Endothelial cell of umbilical vein (primary cell): ENCODE measurements at regions not wholly inside any gene's neighbourhood (a gene's known extent, or its start where the extent isn't known, plus 50 kb on each side); places are given as distances from the start of the nearest gene placed in this dataset.

Source experiments
- BruUV-seq: library from RNA; stranded (reverse); fragments of 400-500 nt; replicated peaks from 2 replicates; lab custom pipeline; 2021; lab: Mats Ljungman, UMichigan
- CTCF ChIA-PET: fragments of 300-600, 350-600 bp; sonication (Branson Sonifier 250); formaldehyde crosslinking; loops from one replicate; lab custom pipeline; 2021; ENCODE audit warnings: antibody characterized with exemption, inconsistent platforms; lab: Charles Lee
- POLR2A ChIA-PET: fragments of 300-600, 350-600 bp; sonication (Branson Sonifier 250); formaldehyde crosslinking; loops from one replicate; lab custom pipeline; 2021; ENCODE audit warnings: antibody characterized with exemption, inconsistent platforms; lab: Charles Lee
- DNase-seq: peaks from one replicate; pipeline ENCODE4 v3.0.0-alpha.2; 2011; ENCODE audit warnings: low read depth, low spot score
- FAIRE-seq: peaks from 2 replicates; lab custom pipeline; 2011; peaks lifted over from hg19 to GRCh38; lab: Jason Lieb, UNC
- H2AFZ ChIP-seq: 2 replicates; pipeline ENCODE4 v1.6.0; 2012; ENCODE audit warnings: low read depth, low read length, control low read depth, inconsistent platforms
- H3K27ac ChIP-seq: 2 replicates; pipeline ENCODE4 v1.5.1; 2011; ENCODE audit warnings: low read depth, mild to moderate bottlenecking, control low read depth, low read length, moderate library complexity; ENCODE audit not compliant: insufficient read depth
- H3K27me3 ChIP-seq, 2 experiments: 2 replicates each; pipeline versions ENCODE4 v1.6.0 to v1.6.1; 2011; ENCODE audit warnings: low read length in 2 of 2, mixed read lengths in 1 of 2; ENCODE audit not compliant: control insufficient read depth in 2 of 2, insufficient read depth in 2 of 2
- H3K36me3 ChIP-seq, 2 experiments: 2 replicates in 1 of 2; 3 replicates in 1 of 2; pipeline ENCODE4 v1.5.1; 2011; ENCODE audit warnings: low read length in 2 of 2, mild to moderate bottlenecking in 1 of 2, moderate library complexity in 1 of 2; ENCODE audit not compliant: control insufficient read depth in 2 of 2, insufficient read depth in 2 of 2; ENCODE audit errors: extremely low read depth in 1 of 2
- H3K4me1 ChIP-seq: 3 replicates; pipeline ENCODE4 v1.5.1; 2011; ENCODE audit warnings: mild to moderate bottlenecking, low read length; ENCODE audit not compliant: control insufficient read depth, insufficient read depth; ENCODE audit errors: extremely low read depth
- H3K4me2 ChIP-seq: 2 replicates; pipeline ENCODE4 v1.6.1; 2011; ENCODE audit warnings: low read length, control low read depth, mixed read lengths; ENCODE audit not compliant: insufficient read depth
- H3K4me3 ChIP-seq, 3 experiments: fragments of 200-600 bp in 1 of 3; sonication (generic), shearing (Covaris generic) in 1 of 3; replicated peaks in 1 of 3; 2 replicates each; pipeline ENCODE4 v1.5.1; 2011 to 2016; ENCODE audit warnings: control low read depth in 3 of 3, low read length in 3 of 3, mild to moderate bottlenecking in 2 of 3, inconsistent platforms in 1 of 3, low read depth in 1 of 3, moderate library complexity in 1 of 3; ENCODE audit not compliant: insufficient read depth in 1 of 3
- H3K79me2 ChIP-seq: 2 replicates; pipeline ENCODE4 v1.6.0; 2012; ENCODE audit warnings: low read length, inconsistent platforms; ENCODE audit not compliant: control insufficient read depth, insufficient read depth
- H3K9ac ChIP-seq: replicated peaks from 2 replicates; pipeline ENCODE3; 2011; ENCODE audit warnings: low read length, control low read depth; ENCODE audit not compliant: insufficient read depth; ENCODE audit errors: extremely low read depth
- H3K9me1 ChIP-seq: replicated peaks from 3 replicates; pipeline ENCODE4 v1.6.0; 2011; ENCODE audit warnings: mild to moderate bottlenecking, low read length; ENCODE audit not compliant: control insufficient read depth, insufficient read depth; ENCODE audit errors: extremely low read depth
- H3K9me3 ChIP-seq: replicated peaks from 2 replicates; pipeline ENCODE4 v1.5.1; 2012; ENCODE audit warnings: low read length, inconsistent platforms; ENCODE audit not compliant: control insufficient read depth, insufficient read depth
- H4K20me1 ChIP-seq: replicated peaks from 2 replicates; pipeline ENCODE3; 2011; ENCODE audit warnings: mild to moderate bottlenecking, low read length; ENCODE audit not compliant: control insufficient read depth, insufficient read depth; ENCODE audit errors: extremely low read depth
- EZH2 ChIP-seq: IDR thresholded peaks from 2 replicates; pipeline ENCODE4 v1.6.1; 2012; ENCODE audit warnings: borderline replicate concordance, low read depth, mild to moderate bottlenecking, moderate library complexity, low read length, inconsistent platforms; ENCODE audit not compliant: severe bottlenecking
- FOS ChIP-seq: IDR thresholded peaks from 2 replicates; pipeline ENCODE4 v1.6.1; 2011; ENCODE audit warnings: mild to moderate bottlenecking, low read length, moderate library complexity, borderline replicate concordance; ENCODE audit not compliant: insufficient read depth
- GATA2 ChIP-seq: IDR thresholded peaks from 2 replicates; pipeline ENCODE4 v1.7.0; 2011; ENCODE audit warnings: low read depth, mild to moderate bottlenecking, moderate library complexity, mixed read lengths, low read length; ENCODE audit not compliant: insufficient read length, insufficient read depth
- JUN ChIP-seq: IDR thresholded peaks from 2 replicates; pipeline ENCODE4 v1.6.1; 2011; ENCODE audit warnings: borderline replicate concordance, low read depth; ENCODE audit not compliant: insufficient read length, insufficient read depth
- MYC ChIP-seq: IDR thresholded peaks from one replicate; pipeline ENCODE4 v1.6.1; 2011; ENCODE audit warnings: mild to moderate bottlenecking, low read depth, low read length
- POLR2A ChIP-seq: IDR thresholded peaks from 2 replicates; pipeline ENCODE4 v1.6.1; 2012; ENCODE audit warnings: low read depth, mild to moderate bottlenecking, control low read depth, low read length
- POLR2AphosphoS5 ChIP-seq: IDR thresholded peaks from 2 replicates; pipeline ENCODE4 v1.6.1; 2012; ENCODE audit warnings: low read depth, mild to moderate bottlenecking, control low read depth, low read length, moderate library complexity; ENCODE audit not compliant: insufficient read depth
- dilution Hi-C: fragments of 300-500 bp; cut with MboI; formaldehyde crosslinking; loops from one replicate; pipeline ENCODE4 v1.15.0; 2019; ENCODE audit warnings: low sequenced_read_pairs; ENCODE audit not compliant: extremely low pct_ligation_motif_present
- intact Hi-C: fragments of 100-400 bp; cut with micrococcal nuclease; formaldehyde crosslinking; loops from one replicate; pipeline ENCODE4 v1.10.0; 2022
- TF ChIP-seq, protein P1 (sequence below), 2 donors: IDR thresholded peaks; 1 replicate in 1 of 2; 2 replicates in 1 of 2; pipeline ENCODE4 v1.5.1; 2011; ENCODE audit warnings: low read length in 2 of 2, mild to moderate bottlenecking in 2 of 2, moderate library complexity in 2 of 2, control low read depth in 1 of 2, inconsistent platforms in 1 of 2, low read depth in 1 of 2; ENCODE audit not compliant: insufficient read depth in 1 of 2; ENCODE audit errors: extremely low read depth in 1 of 2
- TF ChIP-seq, protein P2 (sequence below): IDR thresholded peaks from 2 replicates; pipeline ENCODE4 v1.6.1; 2011; ENCODE audit not compliant: insufficient read depth, insufficient read length

DNA sequence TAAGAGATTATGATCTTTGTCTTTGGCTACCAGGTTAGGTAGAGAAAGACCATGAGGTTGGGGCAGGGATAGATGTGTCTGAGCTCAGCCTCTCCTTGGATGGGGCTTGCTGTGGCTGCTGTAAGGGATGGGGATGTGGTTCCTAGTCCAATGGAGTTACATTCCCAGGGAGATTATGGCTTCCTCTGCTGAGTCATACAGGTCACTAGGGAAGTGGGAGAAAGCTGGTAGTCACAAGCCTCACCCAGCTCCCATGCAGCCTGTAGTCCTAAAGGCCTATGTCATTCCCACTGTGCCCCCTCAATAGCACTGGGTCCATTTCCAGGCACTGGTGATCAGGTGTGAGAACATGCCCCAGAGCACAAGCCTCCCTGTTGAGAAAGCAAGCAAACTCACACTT is 70.6 kb upstream of the CENPE start:
- no peaks in the 10 kb centered on the region for H3K9me3 ChIP-seq
- no peaks in the 10 kb centered on the region for H3K79me2 ChIP-seq
- no peaks in the 10 kb centered on the region for H3K27me3 ChIP-seq
- no peak overlapping the region for H3K9ac ChIP-seq
- ChIA-PET CTCF (no interaction called here), POLR2A (no interaction called here)
- BruUV-seq, result no TSS peak
- FAIRE-seq (no peak), DNase-seq (no peak)
- H4K20me1 ChIP-seq, result no peaks in the 10 kb centered on the region
- H2AFZ ChIP-seq, result no peak overlapping the region
- no peaks in the 10 kb centered on the region for H3K9me1 ChIP-seq
- no peaks in the 10 kb centered on the region for H3K4me1 ChIP-seq
- dilution Hi-C loops, result no loop called here
- H3K4me3 ChIP-seq, result no peak overlapping the region
- TF ChIP-seq, protein P1, sequence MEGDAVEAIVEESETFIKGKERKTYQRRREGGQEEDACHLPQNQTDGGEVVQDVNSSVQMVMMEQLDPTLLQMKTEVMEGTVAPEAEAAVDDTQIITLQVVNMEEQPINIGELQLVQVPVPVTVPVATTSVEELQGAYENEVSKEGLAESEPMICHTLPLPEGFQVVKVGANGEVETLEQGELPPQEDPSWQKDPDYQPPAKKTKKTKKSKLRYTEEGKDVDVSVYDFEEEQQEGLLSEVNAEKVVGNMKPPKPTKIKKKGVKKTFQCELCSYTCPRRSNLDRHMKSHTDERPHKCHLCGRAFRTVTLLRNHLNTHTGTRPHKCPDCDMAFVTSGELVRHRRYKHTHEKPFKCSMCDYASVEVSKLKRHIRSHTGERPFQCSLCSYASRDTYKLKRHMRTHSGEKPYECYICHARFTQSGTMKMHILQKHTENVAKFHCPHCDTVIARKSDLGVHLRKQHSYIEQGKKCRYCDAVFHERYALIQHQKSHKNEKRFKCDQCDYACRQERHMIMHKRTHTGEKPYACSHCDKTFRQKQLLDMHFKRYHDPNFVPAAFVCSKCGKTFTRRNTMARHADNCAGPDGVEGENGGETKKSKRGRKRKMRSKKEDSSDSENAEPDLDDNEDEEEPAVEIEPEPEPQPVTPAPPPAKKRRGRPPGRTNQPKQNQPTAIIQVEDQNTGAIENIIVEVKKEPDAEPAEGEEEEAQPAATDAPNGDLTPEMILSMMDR (IDR thresholded peaks at IDR 0.05; ENCODE audit: extremely low read depth in 1 of 2, insufficient read depth in 1 of 2, low read depth in 1 of 2, low read length in 2 of 2), result no peak
- TF ChIP-seq, protein P2, sequence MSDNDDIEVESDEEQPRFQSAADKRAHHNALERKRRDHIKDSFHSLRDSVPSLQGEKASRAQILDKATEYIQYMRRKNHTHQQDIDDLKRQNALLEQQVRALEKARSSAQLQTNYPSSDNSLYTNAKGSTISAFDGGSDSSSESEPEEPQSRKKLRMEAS, result no peak
- TF ChIP-seq FOS (no peak), POLR2AphosphoS5 (no peak), EZH2 (no peak), GATA2 (no peak), JUN (no peak), MYC (no peak), POLR2A (no peak)
- H3K4me2 ChIP-seq, result no peak overlapping the region
- H3K36me3 ChIP-seq, result no peaks in the 10 kb centered on the region
- intact Hi-C loops, result no loop called here
- H3K27ac ChIP-seq, result no peak overlapping the region
